ENCODE measurements at regions not wholly inside any gene's neighbourhood (a gene's known extent, or its start where the extent isn't known, plus 50 kb on each side); places are given as distances from the start of the nearest gene placed in this dataset.
"Not testable (repeated sequence)": the region's sequence is repeated elsewhere in the genome, so short reads cannot be mapped to it uniquely, and the experiment has no call there.

GRCh38 chr10:21372651-21373410 is 152.7 kb downstream of the SKIDA1 start:
- no peak for TF ChIP-seq CTCF (IDR thresholded peaks at IDR 0.05; ENCODE audit: low read depth, low read length)
- H3K4me3 ChIP-seq (ENCODE audit: low read depth, low read length): peak overlapping the region; percentile 42

GRCh38 chr10:21369697-21370096 is 155.8 kb downstream of the SKIDA1 start:
- H3K4me3 ChIP-seq (ENCODE audit: low read depth, low read length): no peak overlapping the region
- TF ChIP-seq CTCF (IDR thresholded peaks at IDR 0.05; ENCODE audit: low read depth, low read length): no peak

- H3K4me3 ChIP-seq (ENCODE audit: low read depth, low read length): no peak overlapping the region
- no peak for TF ChIP-seq CTCF (IDR thresholded peaks at IDR 0.05; ENCODE audit: low read depth, low read length)
These were observed 156.6 kb downstream of the SKIDA1 start for GRCh38 chr10:21368728-21369425.

- TF ChIP-seq CTCF (IDR thresholded peaks at IDR 0.05; ENCODE audit: low read depth, low read length): no peak
- no peak overlapping the region for H3K4me3 ChIP-seq (ENCODE audit: low read depth, low read length)
These were observed 157.4 kb downstream of the SKIDA1 start for GRCh38 chr10:21368022-21368582.

GRCh38 chr10:21366108-21366507 is 159.4 kb downstream of the SKIDA1 start:
- not testable (repeated sequence) for H3K4me3 ChIP-seq (ENCODE audit: low read depth, low read length)

GRCh38 chr10:21364196-21365114 is 161.0 kb downstream of the SKIDA1 start:
- no peak for TF ChIP-seq CTCF (IDR thresholded peaks at IDR 0.05; ENCODE audit: low read depth, low read length)
- H3K4me3 ChIP-seq (ENCODE audit: low read depth, low read length): no peak overlapping the region

GRCh38 chr10:21363731-21364104 is 161.8 kb downstream of the SKIDA1 start:
- no peak overlapping the region for H3K4me3 ChIP-seq (ENCODE audit: low read depth, low read length)
- no peak for TF ChIP-seq CTCF (IDR thresholded peaks at IDR 0.05; ENCODE audit: low read depth, low read length)

Measured in WI38 (cell line).